ENCODE measurements at regions not wholly inside any gene's neighbourhood (a gene's known extent, or its start where the extent isn't known, plus 50 kb on each side); places are given as distances from the start of the nearest gene placed in this dataset.

DNA sequence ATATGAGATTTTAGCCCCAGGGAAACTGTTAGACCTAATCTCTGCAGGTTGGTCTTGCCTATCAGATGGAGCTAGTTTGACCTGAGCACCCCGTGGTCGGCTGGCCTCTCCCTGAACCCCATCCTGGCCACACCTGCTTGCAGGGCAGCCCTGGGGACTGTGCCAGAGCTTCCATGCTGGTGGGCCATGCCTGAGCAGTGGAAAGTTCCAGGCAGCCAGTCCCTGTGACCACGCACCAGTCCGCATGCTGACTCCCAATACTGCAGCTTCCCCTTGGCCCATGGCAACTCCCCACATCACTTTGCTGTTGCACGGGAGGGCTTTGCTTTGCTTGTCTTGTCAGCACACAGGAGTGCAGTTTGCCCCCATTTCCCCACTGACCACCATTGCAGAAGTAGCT lies 427.8 kb upstream of the SEMA3D start:
- intact Hi-C loops (cut with micrococcal nuclease) = no loop called here
- no TSS peak for BruUV-seq (replicated peaks)
- POLR2A ChIA-PET = no interaction called here
- ATAC-seq = no peak
- H2AFZ ChIP-seq (ENCODE audit: low read depth, low read length, poor library complexity, severe bottlenecking) = no peak overlapping the region
- H3K9me2 ChIP-seq (ENCODE audit: insufficient read depth) = no peaks in the 10 kb centered on the region
- RAD21 ChIA-PET (ENCODE audit: low non-redundant PET in 1 of 2, low total read pairs in 2 of 2, uncharacterized antibody in 2 of 2, unreplicated experiment in 2 of 2) = no interaction called here
- H3K9me3 ChIP-seq (ENCODE audit: control insufficient read depth in 1 of 2, insufficient read depth in 1 of 2, low read depth in 1 of 2, low read length in 2 of 2) = no peaks in the 10 kb centered on the region
- no peaks in the 10 kb centered on the region for H3K27me3 ChIP-seq (ENCODE audit: insufficient read depth, low read length)
- no peaks in the 10 kb centered on the region for H3K4me1 ChIP-seq (ENCODE audit: control insufficient read depth in 1 of 2, insufficient read depth in 2 of 2, low read length in 2 of 2)
- H4K20me1 ChIP-seq (ENCODE audit: insufficient read depth) = no peaks in the 10 kb centered on the region
- no peaks in the 10 kb centered on the region for H3K79me2 ChIP-seq (ENCODE audit: insufficient read depth, low read length)
- TF ChIP-seq EZH2 (IDR thresholded peaks at IDR 0.05) = no peak
- TF ChIP-seq, protein P1, sequence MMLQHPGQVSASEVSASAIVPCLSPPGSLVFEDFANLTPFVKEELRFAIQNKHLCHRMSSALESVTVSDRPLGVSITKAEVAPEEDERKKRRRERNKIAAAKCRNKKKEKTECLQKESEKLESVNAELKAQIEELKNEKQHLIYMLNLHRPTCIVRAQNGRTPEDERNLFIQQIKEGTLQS (IDR thresholded peaks at IDR 0.05) = no peak
- no peak for TF ChIP-seq CBX3 (IDR thresholded peaks at IDR 0.05; ENCODE audit: low read depth)
- TF ChIP-seq, protein P2, sequence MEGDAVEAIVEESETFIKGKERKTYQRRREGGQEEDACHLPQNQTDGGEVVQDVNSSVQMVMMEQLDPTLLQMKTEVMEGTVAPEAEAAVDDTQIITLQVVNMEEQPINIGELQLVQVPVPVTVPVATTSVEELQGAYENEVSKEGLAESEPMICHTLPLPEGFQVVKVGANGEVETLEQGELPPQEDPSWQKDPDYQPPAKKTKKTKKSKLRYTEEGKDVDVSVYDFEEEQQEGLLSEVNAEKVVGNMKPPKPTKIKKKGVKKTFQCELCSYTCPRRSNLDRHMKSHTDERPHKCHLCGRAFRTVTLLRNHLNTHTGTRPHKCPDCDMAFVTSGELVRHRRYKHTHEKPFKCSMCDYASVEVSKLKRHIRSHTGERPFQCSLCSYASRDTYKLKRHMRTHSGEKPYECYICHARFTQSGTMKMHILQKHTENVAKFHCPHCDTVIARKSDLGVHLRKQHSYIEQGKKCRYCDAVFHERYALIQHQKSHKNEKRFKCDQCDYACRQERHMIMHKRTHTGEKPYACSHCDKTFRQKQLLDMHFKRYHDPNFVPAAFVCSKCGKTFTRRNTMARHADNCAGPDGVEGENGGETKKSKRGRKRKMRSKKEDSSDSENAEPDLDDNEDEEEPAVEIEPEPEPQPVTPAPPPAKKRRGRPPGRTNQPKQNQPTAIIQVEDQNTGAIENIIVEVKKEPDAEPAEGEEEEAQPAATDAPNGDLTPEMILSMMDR (IDR thresholded peaks at IDR 0.05 in 2 of 3, conservative IDR thresholded peaks at IDR 0.05 in 1 of 3; ENCODE audit: borderline replicate concordance in 1 of 3, insufficient read depth in 1 of 3, low read depth in 2 of 3, low read length in 2 of 3) = no peak
- no peak overlapping the region for H3K27ac ChIP-seq (ENCODE audit: low read depth, low read length)
- no peak overlapping the region for H3K9ac ChIP-seq (ENCODE audit: low read length)
- H3K4me2 ChIP-seq (ENCODE audit: low read length) = no peak overlapping the region
- H3K4me3 ChIP-seq (replicated peaks in 1 of 2; ENCODE audit: low read depth in 1 of 2, low read length in 2 of 2) = no peak overlapping the region
- DNase-seq (ENCODE audit: low read depth, low spot score) = no peak
- H3K36me3 ChIP-seq (ENCODE audit: control insufficient read depth in 1 of 2, insufficient read depth in 2 of 2, low read length in 2 of 2) = no peaks in the 10 kb centered on the region
- CTCF ChIA-PET = no interaction called here

DNA sequence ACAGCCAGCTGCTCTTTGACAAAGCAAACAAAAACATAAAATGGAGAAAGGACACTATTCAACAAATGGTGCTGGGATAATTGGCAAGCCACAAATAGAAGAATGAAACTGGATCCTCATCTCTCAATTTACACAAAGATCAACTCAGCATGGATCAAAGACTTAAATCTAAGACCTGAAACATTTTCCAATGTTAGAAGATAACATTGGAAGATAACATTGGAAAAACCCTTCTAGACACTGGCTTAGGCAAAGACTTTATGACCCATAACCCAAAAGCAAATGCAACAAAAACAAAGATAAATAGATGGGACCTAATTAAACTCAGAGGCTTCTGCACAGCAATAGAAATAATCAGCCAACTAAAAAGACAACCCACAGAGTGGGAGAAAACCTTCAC lies 425.7 kb upstream of the SEMA3D start:
- RAD21 ChIA-PET (ENCODE audit: low non-redundant PET in 1 of 2, low total read pairs in 2 of 2, uncharacterized antibody in 2 of 2, unreplicated experiment in 2 of 2) = no interaction called here
- Histone ChIP-seq H3K27me3 (ENCODE audit: insufficient read depth, low read length) (no peaks in the 10 kb centered on the region), H3K27ac (ENCODE audit: low read depth, low read length) (no peak overlapping the region), H2AFZ (ENCODE audit: low read depth, low read length, poor library complexity, severe bottlenecking) (no peak overlapping the region), H3K4me2 (ENCODE audit: low read length) (no peak overlapping the region), H3K9me2 (ENCODE audit: insufficient read depth) (no peaks in the 10 kb centered on the region), H3K79me2 (ENCODE audit: insufficient read depth, low read length) (no peaks in the 10 kb centered on the region), H3K4me1 (ENCODE audit: control insufficient read depth in 1 of 2, insufficient read depth in 2 of 2, low read length in 2 of 2) (no peaks in the 10 kb centered on the region), H3K36me3 (ENCODE audit: control insufficient read depth in 1 of 2, insufficient read depth in 2 of 2, low read length in 2 of 2) (no peaks in the 10 kb centered on the region), H3K9ac (ENCODE audit: low read length) (no peak overlapping the region), H4K20me1 (ENCODE audit: insufficient read depth) (no peaks in the 10 kb centered on the region), H3K9me3 (ENCODE audit: control insufficient read depth in 1 of 2, insufficient read depth in 1 of 2, low read depth in 1 of 2, low read length in 2 of 2) (no peaks in the 10 kb centered on the region), H3K4me3 (replicated peaks in 1 of 2; ENCODE audit: low read depth in 1 of 2, low read length in 2 of 2) (no peak overlapping the region)
- ATAC-seq = no peak
- intact Hi-C loops (cut with micrococcal nuclease) = no loop called here
- no peak for DNase-seq (ENCODE audit: low read depth, low spot score)
- CTCF ChIA-PET = no interaction called here
- POLR2A ChIA-PET = no interaction called here
- no TSS peak for BruUV-seq (replicated peaks)
- TF ChIP-seq EZH2phosphoT487 (IDR thresholded peaks at IDR 0.05; ENCODE audit: borderline replicate concordance) = no peak
- TF ChIP-seq, protein P1 (IDR thresholded peaks at IDR 0.05) = no peak
- no peak for TF ChIP-seq SP1 (IDR thresholded peaks at IDR 0.05; ENCODE audit: low read depth)
- TF ChIP-seq CEBPB (IDR thresholded peaks at IDR 0.05; ENCODE audit: low read depth) = no peak
- TF ChIP-seq JUND (IDR thresholded peaks at IDR 0.05) = no peak
- TF ChIP-seq ZFX (IDR thresholded peaks at IDR 0.05) = no peak
- TF ChIP-seq, protein P3, sequence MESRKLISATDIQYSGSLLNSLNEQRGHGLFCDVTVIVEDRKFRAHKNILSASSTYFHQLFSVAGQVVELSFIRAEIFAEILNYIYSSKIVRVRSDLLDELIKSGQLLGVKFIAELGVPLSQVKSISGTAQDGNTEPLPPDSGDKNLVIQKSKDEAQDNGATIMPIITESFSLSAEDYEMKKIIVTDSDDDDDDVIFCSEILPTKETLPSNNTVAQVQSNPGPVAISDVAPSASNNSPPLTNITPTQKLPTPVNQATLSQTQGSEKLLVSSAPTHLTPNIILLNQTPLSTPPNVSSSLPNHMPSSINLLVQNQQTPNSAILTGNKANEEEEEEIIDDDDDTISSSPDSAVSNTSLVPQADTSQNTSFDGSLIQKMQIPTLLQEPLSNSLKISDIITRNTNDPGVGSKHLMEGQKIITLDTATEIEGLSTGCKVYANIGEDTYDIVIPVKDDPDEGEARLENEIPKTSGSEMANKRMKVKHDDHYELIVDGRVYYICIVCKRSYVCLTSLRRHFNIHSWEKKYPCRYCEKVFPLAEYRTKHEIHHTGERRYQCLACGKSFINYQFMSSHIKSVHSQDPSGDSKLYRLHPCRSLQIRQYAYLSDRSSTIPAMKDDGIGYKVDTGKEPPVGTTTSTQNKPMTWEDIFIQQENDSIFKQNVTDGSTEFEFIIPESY (IDR thresholded peaks at IDR 0.05; ENCODE audit: extremely low read depth, insufficient replicate concordance, low read length) = no peak
- TF ChIP-seq EGR1 (IDR thresholded peaks at IDR 0.05; ENCODE audit: low read depth) = no peak
- TF ChIP-seq RAD21 (IDR thresholded peaks at IDR 0.05; ENCODE audit: low read depth) = no peak
- no peak for TF ChIP-seq TCF7L2 (IDR thresholded peaks at IDR 0.05; ENCODE audit: borderline replicate concordance, extremely low read depth, insufficient read depth, insufficient read length)
- no peak for TF ChIP-seq EZH2 (IDR thresholded peaks at IDR 0.05)
- TF ChIP-seq SRF (IDR thresholded peaks at IDR 0.05; ENCODE audit: low read depth) = no peak
- no peak for TF ChIP-seq CBX3 (IDR thresholded peaks at IDR 0.05; ENCODE audit: low read depth)
- TF ChIP-seq, protein P4, sequence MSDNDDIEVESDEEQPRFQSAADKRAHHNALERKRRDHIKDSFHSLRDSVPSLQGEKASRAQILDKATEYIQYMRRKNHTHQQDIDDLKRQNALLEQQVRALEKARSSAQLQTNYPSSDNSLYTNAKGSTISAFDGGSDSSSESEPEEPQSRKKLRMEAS (IDR thresholded peaks at IDR 0.05) = no peak
- no peak for TF ChIP-seq ELF1 (IDR thresholded peaks at IDR 0.05; ENCODE audit: borderline replicate concordance, low read depth)
